ENCODE measurements at regions not wholly inside any gene's neighbourhood (a gene's known extent, or its start where the extent isn't known, plus 50 kb on each side); places are given as distances from the start of the nearest gene placed in this dataset.
"Not testable (repeated sequence)": the region's sequence is repeated elsewhere in the genome, so short reads cannot be mapped to it uniquely, and the experiment has no call there.

- DNase-seq = not testable (repeated sequence)
Measured at GRCh38 chr2:47689118-47689517, 93.8 kb upstream of the MSH6 start.

GRCh38 chr2:47688561-47688960, 94.4 kb upstream of the MSH6 start:
- peak; percentile 3 for DNase-seq

- no peak for DNase-seq
Measured at GRCh38 chr2:47687856-47688255, 95.1 kb upstream of the MSH6 start.

DNA sequence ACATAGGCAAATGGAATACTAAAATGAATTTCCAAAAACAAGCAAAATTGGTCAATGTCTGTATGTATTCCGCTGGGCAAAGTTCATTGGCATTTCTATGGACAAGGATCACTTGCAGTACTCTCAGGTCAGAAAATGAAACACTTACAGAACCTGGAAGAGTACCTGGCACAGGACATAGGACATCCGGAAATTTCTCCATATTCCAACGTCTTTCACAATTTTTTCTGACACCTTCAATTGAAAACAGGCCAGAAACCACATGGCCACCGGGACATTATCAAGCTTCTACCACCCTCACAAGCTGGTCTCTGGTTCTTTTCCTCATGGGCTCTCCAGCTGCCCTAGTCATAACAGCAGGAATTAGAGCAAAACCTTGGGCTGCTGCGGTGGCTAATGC, 96.9 kb upstream of the MSH6 start:
- DNase-seq = no peak

- no peak for DNase-seq
Measured at GRCh38 chr2:47682216-47682749, 100.7 kb upstream of the MSH6 start.

- no peak for DNase-seq
Measured at GRCh38 chr2:47676261-47676926, 105.6 kb upstream of the KCNK12 start.

DNA sequence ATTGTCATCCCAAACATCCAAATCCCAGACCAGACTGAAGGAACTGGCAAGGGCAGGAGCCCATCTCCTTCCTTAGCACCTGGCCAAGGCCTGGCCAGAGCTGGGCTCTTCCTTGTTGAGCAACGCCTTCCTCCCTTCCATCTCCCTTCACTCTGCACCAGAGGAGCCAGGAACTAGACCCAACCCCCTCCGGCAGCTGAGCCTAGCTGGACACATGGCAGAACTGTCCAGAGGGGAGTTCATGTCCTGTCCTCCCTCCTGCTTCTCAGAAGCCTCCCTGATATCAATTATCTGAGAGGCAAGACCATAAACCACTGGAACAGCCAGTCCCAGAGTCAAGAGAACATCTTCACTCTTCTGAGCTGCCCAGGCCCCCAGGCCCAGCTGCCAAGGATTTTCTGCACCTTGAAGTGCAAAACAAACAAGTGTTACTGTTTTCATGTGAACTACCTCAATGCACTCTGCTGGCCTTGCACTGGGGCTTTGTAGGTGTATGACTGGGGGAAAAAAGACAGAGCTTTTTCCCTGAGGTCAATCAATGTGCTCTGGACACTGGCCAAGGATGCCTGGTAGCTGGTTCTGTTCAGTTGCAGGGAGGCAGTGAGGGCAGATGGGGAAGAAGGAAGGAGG, 104.5 kb upstream of the KCNK12 start:
- DNase-seq = no peak

DNA sequence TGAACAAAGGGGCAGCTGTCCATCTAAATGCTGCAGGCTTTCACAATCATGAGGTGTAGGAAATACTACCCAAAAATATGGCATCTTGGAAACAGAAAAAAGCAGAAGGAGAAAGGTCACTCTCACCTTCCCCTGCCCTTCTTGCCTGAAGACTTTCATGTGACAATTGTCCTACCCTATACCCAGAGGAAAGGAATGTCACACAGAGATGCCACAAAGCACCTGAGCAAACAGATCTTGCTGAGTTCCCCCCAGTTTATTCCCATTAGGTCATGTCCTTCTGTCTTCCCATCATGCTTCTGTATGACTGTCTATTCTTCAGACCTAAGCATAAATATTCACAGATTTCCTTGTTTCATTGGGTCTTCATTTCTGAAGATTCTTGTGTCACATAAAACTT, 95.5 kb upstream of the KCNK12 start:
- no peak for DNase-seq

- no peak for DNase-seq
Measured at GRCh38 chr2:47664817-47665216, 94.0 kb upstream of the KCNK12 start.

- DNase-seq = no peak
Measured at GRCh38 chr2:47662552-47662951, 91.8 kb upstream of the KCNK12 start.

DNA sequence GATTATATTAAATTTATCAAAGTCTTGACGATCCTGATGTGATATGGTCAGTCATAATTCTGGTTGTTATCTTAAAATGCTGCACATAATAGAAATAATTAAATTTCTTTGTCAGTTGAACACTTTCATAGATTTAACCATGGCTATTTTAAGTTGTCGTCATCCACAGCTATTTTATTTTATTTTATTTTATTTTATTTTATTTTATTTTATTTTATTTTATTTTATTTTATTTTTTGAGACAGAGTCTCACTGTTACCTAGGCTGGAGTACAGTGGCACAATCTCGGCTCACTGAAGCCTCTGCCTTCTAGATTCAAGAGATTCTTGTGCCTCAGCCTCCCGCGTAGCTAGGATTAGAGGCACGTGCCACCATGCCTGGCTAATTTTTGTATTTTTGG, 90.5 kb upstream of the KCNK12 start:
- DNase-seq = no peak

DNA sequence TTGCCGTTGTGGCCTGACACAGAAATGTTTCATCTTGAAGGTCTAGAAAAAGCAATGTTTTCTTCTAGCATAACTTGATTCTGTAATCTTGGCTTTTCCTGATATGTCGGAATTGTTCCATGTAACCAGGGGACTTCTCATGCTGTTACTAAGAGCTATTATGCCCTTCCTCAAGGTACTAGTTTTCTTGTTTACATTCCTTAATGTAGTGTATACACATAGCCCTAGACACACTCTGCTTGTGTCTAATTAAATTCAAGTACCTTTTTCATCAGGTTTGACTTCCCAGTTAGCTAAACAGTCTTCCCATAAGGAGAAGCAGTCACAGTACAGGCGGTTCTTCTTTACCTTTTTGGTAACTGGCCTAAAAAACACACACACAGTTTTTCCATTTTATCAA, 89.4 kb upstream of the KCNK12 start:
- DNase-seq = no peak

DNA sequence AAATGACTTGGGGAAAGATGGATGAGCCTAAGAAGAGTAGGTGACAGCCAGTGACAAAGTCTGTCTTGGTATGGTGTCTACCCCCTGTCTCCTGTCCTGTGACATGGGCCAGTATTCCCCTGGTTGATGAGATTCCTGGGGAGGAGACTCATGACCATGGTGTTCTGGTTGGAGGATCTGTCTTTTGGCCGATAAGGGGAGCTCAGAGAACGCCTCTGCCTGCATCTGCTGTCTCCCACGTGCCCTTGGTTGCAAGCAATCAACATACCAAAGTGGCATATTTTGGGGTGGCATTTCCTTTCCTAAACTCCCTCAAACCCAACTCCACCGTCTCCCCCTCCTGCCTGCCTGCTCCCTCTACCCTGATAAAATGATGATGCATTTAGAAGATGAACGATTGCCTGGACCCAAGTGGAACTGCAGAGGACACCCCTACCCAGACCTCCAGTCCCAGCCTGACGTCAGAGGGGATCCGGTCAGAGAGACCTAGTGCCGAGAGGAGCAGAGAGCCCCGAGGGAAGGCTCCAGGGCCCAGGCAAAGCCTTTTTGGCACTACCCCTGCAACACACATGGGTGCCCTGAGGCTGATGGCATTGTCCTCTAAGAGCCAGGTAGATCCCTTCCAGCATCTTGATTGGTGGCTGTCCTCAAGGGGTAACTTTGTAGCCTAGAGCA, 88.0 kb upstream of the KCNK12 start:
- DNase-seq = no peak

- DNase-seq = no peak
Measured at GRCh38 chr2:47657886-47658489, 87.2 kb upstream of the KCNK12 start.

DNA sequence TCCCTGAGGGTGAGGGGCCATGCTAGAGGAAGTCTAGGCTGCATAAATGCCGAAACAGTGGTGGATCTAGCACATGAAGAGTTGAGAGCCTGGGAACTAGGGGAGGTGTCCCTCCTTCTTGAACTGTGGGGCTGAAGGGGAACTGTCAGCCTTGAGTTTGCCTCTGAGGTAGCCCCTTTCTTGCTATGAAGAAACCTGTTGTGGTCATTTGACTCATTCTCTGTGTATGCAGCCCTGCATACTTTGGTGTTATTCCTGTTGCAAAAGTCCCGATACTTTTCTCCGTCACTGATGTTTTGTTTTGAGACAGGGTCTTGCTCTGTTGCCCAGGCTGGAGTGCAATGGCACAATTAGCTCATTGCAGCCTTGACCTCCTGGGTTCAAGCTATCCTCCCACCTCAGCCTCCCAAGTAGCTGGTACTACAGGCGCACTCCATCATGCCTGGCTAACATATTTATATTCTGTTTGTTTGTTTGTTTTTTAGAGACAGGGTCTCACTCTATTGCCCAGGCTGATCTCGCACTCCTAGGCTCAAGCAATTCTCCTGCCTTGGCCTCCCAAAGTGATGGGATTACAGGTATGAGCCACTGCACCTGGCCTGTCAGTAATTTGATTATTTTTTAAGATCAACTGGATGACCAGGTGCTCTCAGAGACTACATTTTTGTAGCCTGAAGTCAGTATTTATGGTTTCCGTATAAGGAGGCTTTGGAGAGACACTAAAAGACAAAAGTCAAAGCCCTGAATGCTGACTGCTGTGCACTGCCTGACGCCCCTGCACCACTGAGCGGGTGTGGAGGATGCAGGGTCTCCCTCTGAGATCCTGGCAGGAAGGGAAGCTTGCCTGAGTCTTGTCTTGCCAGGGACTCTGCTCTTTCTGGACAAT, 86.2 kb upstream of the KCNK12 start:
- DNase-seq = no peak

GRCh38 chr2:47655563-47655880, 84.7 kb upstream of the KCNK12 start:
- no peak for DNase-seq

- no peak for DNase-seq
Measured at GRCh38 chr2:47654790-47655562, 84.2 kb upstream of the KCNK12 start.

- DNase-seq = no peak
Measured at GRCh38 chr2:47653902-47654789, 83.4 kb upstream of the KCNK12 start.

GRCh38 chr2:47653036-47653435, 82.3 kb upstream of the KCNK12 start:
- DNase-seq = no peak

DNA sequence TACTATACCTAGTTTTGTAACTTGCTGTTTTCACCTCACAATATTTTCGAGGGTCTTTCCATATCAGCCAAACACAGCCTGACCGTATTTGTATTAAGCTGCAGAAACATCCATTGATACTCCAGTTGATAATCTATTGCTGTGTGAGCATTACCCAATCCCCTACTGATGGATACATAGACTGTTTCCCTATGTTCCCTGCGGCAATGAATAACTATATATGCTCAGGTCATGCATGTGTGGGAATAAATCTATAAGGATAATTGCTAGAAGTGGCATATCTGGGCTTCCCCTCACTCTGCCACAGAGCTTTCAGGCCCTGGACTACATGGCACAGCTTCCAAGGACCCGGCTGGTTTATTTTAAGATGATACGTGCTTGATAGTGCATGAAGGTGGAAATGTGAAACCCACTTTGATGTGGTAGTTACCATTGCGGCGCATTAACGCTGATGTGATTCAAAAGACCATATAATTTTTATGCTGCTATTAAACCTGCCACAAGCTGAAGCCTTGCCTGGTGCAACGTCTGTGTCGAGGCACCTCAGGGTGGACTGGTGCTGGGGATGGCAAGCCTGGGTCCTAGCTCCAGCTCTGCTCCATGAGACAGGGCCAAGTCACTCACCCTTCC, 81.4 kb upstream of the KCNK12 start:
- DNase-seq = no peak

GRCh38 chr2:47651296-47651695, 80.5 kb upstream of the KCNK12 start:
- no peak for DNase-seq

All from NCI-H2171 (cell line).